Stimulated activated CD8-positive, alpha-beta memory T cell treated with anti-CD3 and anti-CD28 coated beads, Interleukin-4, amount 100 ng/mL, for 24 hours (primary cell): ENCODE measurements at regions not wholly inside any gene's neighbourhood (a gene's known extent, or its start where the extent isn't known, plus 50 kb on each side); places are given as distances from the start of the nearest gene placed in this dataset.

ENCODE experiments used
- DNase-seq: peaks from one replicate; pipeline ENCODE4 v3.0.0-alpha.2; 2020; ENCODE audit warnings: low read depth

DNA sequence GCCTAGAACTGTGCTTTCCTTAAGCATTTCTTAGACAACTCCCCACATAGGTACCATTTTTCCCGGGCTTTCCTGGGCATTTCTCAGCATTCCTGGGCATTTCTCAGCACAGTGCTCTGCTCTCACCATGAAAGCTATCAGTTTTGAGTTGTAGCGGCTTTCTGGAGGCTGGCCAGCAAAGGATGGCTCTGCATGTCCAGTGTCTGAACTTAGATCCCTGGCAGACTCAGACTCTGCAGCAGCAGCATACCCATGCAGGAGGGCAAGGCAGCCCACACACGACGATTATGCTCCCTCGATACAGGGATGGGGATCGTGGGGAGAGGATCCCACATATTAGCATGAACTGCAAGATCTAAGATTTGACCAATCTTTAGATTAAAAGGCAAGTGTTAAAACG, 248.9 kb upstream of the MKI67 start:
- no peak for DNase-seq

DNA sequence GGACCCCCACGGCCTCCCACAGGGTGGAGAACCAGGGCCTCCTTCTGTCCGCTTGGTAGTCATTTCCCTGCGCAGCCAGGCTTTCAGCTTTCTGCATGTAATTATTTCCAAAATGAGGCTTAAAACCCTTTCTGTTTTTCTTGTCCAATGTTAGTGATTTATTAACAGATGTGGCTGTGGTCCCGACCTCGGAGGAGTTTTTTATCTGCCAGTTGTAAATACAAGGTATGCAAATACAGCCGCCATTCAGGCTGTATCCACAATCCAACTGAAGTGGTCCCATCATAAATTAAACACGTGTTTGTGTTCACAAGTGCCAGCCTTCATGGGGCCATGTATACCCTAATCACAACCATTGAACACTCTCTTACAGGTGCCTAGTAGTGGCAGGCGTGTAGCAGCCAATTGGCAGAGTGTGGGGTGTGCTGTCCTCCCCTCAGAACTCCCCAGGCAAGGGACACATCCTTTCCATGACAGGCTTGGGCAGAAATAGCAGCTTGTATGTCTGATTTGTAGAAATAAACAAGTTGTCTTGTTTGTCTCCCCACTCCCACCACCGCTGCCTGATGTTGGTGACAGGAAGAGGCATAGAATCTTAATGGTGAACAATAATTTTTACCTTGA, 251.3 kb upstream of the MKI67 start:
- no peak for DNase-seq

DNA sequence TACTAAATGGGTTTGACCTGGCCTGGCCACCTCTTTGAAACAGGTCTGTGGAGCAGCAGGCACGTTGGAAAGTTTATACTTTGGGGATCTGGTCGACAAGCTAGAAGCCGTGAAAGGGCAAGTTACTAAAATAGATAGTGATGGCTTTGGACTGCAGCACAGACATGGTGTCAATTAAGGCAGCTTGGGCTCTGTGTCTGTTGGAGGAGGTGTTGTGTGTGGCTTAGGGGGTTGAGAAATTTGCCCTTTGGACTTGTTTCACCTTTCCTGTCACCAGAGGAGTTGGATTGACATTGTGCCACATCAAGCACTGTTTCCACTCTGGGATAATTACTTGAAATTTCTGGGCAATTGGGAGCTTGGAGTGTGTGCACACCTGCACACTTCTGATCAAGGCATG, 251.8 kb upstream of the MKI67 start:
- no peak for DNase-seq

DNA sequence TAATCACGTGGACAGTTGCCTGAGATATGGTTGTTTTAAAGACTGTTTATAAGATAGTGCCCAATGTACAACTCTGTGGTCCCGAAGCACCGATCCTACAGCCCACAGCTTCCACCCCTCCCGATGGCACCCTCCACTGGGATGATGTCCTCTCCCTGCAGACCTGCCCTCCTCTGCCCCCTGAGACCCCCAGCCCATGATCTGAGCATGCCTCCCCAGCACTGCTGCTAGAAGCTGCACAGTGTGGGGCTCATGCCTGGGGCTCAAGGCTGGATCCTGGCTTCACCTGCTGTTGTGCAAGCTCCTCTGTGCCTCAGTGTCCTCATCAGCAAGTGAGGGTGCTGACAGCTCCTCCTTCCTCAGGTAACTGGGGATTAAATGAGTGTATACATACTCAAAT, 254.7 kb upstream of the MKI67 start:
- no peak for DNase-seq

DNA sequence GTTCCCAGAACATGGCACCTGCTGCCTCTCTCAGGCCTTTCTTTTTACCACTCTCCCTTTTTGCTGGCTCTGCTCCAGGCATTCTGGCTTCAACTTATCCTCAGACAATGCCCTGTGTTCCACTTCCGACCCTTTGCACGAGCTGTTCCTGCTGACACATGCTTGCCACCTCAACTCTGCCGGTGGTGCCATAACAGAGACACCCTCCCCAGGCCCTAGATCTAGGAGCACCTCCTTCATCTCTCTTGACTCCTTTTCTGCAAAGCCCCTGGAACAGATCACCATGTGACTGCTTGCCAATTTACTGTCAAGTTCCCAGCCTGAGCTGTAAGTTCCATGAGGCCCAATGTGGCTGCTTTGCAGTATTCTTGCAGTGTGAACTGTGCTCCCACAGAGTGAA, 256.0 kb upstream of the MKI67 start:
- no peak for DNase-seq

DNA sequence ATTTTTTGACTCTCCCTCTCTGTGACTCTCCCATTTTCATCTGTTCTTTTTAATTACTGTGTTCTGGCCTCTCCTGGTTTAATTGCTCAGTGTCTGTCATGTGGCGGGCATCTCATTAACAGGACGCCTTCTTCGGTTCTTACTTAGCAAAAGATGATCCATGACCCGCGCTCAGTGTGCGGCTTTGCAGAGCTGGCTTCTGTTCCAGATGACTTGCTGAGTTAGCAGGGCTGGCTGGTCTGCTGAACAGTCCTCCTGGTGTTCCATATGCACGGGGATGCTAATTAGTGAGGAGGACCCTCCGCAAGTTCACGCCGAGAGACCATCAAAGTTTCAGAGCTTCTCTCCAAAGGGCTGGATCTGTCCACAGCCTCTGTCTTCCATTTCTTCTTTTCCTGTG, 258.6 kb upstream of the MKI67 start:
- DNase-seq = no peak

DNA sequence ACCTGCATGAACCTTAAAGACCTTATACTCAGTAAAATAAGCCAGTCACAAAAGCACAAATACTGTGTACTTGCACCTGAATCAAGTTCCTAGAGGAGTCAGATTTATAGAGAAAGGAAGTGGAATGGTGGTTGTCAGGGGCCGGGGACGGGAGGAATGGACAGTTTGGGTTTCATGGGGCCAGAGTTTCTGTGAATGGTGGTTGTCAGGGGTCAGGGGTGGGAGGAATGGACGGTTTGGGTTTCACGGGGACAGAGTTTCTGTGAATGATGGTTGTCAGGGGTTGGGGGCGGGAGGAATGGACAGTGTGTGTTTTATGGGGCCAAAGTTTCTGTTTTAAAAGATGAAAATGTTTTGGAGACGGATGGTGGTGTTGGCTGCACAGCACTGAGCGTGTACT, 260.0 kb upstream of the MKI67 start:
- DNase-seq = no peak

DNA sequence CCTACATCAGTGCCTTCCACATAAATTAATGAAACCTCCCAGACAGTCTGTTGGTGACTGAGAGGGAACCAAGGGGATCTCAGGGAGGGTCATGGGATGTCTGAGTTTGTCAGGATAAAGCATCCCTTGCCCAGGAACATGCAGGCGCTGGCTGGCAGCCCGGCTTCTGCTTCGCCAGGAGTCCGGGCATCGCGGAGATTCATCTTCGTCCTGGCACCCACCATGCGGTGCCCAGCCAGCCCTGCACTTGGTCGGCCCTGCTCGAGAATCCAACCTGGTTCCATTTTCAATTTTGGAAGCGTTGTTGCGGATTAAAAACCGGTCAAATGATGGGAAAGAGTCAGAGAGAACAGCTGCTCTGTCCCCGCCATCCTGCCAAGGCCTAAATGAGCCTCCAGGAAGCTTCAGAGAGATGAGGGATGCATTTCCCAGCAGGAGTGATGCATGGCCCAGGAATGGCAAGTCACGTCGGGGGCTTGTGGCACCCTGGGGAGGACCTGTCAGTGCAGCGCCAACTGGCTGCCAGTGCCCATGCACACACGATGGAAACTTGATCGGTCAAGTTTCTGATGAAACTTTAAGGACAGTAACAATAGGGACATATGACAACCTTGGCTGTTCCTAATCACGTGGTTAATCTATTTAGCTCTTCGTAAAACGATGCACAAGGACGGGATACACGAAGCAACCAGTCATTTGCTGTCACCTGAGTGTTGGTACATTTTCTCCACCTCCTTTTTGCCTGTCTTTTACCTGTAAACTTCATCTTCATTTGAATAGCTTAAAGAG, 260.8 kb upstream of the MKI67 start:
- no peak for DNase-seq

DNA sequence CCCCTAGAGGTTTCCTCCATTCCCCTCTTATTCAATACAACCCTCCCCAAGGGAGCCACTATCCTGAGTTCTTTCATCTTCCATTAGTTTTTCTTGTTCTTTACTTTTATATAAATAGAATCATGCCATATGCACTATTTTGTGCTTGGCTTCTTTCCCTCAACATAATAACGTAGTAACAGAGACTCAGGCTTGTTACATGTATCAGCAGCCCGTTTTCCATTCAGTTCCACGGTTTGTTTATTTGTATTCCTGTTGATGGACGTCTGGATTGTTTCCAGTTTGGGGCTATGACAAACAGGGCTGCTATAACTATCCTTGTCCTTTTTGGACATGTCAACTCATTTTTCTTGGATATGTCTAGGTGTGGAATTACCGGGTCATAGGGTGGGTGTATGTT, 264.4 kb upstream of the MKI67 start:
- DNase-seq = no peak

DNA sequence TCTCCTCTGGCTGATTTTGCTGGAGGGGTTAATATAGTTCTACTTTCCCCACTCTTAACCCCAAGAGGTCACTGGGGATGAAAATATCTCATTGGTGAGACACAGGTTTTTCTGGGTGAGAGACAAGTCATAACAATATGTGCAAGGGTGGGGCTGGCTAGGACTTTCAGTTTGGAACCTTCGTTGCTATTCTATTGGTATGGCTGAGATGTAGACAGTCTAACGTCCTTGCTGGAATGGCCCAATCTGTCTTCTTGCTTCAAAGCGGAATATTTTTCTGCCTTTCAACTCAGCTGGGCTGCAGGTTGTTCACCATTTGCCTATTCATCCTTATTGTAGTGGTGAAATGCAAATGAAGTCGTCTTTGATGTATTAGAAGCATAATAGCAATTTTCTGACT, 267.3 kb upstream of the MKI67 start:
- no peak for DNase-seq

DNA sequence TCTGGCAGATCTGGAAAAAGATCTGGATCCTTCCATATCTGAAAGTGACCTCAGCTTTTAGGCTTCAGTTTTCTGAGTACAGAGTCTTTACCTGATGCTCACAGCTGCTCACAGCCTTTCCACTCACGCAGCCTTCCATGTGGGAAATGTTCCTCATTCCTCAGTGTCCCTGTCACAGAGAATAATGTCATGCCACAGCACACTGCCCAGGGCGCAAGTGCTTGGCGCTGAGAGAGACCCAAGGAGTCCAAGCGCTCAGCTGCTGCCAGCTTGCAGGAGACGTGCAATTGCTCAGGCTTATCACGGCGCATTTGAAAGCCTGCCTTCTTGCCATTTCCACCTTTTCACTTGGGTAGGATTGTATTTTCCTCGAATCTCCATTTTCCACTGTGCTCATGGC, 271.9 kb upstream of the MKI67 start:
- DNase-seq = no peak

DNA sequence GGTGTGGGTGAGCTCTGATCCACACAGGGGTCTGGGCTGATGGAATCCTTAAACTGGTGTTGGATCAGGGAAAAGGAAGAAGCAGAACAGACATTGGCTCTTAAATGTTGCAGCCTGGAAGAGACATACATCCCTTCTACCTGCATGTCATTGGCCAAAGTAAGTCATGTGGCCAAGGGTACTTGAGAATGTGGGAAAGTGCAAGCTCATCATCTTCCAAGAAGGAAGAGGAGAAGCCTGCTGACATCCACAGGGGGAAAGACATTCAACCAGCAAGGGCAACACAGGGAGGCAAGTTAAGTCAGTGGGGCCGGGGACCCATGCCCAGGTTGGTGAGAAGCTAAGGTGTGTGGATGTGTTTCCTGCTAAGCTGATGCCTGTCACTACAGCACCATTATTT, 272.8 kb upstream of the MKI67 start:
- DNase-seq = no peak

DNA sequence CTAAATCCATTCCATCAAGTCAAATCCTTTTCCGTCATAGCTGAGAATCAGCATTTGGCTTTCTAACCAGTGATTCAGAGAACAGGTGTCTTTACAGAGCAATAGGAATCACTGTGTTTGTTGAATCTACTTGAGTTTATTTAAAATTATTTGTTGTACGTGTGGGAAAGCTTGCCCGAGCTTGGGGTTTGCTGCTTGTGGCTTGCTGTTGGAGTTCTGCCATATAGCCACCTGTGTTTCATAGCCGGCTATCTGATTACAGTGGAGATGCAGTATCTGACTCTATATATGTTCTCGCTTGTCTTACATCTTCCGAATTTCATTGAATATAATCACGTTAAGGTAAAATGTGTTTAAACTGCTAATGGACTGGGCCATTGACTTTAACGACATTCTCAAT, 274.3 kb upstream of the MKI67 start:
- DNase-seq = no peak

DNA sequence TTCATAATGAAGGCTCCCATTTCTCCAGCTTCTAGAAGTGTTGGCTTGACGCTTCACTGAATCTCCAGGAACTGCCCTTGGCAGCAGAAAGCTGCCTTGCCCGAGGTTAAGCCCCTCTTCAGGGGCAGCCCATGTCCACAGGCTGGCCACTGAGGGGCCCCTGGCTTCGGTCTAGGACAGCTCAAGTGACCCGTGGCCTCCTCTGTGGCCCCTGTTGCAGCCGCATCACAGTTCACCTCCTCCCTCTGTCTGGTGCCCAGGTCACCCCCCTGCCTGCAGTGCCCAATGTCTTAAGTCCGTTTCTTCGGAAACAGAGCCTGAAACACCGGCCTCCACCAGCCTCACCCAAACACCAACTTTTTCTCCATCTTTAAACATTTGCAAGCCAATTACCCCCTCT, 279.2 kb upstream of the MKI67 start:
- no peak for DNase-seq

DNA sequence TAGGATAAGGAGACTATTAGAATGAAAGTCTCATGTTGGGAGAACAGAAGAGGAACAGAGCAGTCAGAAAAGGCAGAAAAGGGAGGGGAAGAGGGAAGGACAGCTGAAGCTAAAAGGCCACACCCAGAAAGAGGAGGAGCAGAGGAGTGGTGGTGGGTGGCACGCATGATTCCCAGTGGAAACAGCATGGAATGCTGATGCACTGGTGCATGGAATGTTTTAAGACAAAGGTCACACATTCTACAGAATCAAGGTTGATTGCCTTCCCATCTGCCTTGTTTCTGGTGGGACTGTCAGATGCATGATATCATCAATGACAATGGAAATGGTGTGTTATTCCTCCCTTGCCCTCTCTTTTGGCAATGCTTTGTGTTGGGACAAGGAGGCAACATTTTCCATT, 285.4 kb upstream of the MKI67 start:
- no peak for DNase-seq

DNA sequence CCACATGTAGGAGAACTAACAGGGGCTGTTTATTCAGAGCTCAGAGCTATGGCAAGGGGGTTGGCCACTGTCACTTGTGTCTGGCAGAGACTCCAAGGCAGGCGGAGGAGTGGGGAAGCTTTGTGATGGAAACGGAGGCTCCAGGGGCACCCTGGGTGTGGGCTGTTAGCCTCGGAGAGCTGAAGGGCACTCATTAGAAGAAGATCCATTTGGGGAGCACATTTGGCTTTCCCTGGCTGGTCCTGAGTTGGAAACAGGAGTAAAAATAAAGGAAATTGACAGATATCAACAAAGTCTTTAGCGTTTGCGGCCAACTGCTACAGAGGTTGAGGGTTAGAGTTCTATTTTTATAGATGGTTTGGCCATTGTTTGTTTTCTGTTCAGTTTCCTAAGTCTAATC, 288.3 kb upstream of the MKI67 start:
- DNase-seq = no peak

DNA sequence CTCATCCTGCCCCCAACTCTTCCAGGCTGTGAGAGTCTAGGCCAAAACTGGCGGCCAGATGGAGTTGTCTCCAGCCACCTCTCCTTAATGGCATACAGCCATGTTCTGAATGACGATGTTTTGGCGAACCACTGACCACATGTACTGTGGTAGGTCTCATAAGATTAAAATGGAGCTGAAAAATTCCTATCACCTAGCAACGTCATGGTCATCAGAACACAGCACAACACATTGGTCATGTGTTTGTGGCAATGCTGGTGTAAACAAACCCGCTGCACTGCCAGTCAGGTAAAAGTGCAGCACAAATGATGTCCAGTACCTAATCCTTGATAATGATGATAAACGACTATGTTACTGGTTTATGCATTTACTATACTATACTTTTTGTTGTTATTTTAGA, 290.0 kb upstream of the MKI67 start:
- DNase-seq = no peak

DNA sequence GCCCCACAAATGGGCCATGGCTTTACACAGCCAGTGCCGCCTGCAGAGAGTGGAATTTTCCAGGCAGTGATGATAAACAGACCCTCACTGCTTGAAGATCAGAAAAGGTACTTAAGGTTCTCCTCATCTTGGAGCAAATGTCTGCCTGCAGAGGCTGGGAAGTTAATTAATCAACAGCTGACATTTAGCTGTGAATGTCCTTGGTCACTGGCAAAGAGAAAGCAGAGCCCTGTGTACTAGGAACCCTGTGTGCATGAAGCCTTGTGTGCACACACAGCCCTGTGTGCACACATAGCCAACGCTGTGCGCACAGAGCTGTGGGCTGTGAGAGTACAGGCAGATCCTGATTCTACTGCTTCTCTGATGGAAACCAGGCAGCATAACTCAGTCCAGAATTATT, 291.6 kb upstream of the MKI67 start:
- no peak for DNase-seq

DNA sequence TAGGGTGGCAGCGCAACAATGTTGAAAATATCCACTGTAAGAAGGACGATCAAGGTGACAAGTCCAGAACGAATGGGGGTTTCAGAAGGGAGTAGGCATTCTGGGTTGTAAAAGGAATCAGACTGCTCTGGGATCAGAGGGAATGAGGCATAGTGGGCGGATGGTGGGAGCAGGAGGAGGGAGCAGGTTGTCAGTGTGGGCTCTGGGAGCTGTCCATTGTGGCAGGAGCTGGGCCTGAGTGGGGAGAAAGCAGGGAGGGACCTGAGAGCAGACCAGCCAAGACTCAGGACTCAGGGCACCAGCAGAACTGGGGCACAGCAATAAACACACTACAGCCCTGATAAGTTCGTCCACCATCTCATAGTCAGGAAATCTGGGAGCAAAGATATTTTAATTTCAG, 292.6 kb upstream of the MKI67 start:
- no peak for DNase-seq

DNA sequence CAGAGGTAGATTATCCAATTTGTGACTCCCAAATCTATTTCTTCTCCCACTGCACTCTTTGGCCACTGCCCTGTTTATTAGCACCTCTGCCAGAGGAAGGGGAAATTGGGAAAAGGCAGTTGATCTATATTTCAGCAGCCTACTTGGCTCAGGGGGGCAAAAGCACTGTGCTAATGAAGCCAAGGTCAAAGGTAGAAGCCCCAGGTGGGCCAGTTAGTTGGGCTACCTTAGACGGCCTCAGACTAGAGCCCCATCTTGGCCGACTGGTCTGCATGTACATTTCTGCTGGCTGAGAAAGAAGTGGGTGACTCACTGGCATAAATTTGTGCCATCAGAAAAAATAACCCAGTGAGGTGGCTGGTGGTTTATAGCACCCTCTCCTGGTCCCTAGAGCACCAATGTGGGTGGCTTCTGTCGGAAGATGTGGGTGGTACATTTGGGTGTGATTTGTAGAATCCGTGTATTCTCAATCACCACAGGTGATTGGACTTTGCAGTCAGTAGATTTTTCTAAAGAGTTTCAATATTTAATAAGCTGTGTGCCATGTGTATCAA, 293.3 kb upstream of the MKI67 start:
- no peak for DNase-seq

DNA sequence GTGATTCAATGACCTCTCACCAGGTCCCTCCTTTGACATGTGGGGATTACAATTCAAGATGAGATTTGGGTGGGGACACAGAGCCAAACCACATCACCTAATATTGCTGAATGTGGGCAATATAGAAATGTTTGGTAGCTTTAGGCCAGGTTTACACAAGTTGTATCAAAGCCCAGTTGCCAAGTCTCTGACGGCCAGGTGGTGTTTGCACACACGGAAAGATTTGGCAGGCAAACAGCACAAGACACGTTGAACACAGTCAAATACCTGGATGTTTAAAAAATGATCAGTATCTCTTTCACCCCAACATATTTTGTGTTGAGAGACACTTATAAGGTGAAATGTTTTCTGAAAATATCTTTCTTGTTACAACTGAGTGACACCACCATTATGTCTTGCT, 294.4 kb upstream of the MKI67 start:
- DNase-seq = no peak

DNA sequence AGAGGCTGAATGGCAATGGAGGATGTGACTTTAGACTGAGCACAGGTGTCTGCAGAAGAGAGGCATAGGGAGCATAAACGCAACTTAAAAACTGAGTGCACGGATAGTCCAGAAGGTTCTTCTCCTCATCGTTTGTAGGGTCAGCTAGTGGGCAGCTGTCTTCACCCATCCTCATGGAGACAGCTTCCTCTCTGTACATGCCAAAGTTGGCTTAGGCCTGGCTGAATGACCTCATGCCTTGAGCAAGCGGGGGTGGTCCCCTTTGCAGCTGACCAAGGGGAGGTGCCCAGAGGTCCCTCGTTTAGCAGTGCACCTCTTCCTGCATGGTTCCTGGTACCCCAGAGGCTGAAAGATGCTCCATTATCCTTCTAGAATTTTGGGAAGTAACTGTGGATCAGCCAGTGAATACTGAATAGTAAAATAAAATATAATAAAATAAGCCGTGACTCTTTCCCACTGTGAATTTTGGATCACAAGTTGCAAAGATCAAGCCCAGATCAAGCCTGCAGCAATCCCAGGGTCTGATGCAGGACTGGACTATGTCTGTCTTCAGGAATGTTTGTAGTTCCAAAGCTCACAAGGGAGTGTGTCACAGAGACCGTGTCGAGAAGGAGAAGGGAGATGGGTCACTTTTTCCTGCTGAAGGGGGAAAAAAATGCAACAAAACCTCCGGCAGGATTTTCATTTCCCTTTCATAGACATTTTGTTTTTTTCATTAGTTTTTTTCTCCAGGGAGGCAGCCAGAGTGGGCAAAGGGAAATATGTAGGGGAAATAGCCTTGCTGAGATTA, 295.3 kb upstream of the MKI67 start:
- DNase-seq = no peak

DNA sequence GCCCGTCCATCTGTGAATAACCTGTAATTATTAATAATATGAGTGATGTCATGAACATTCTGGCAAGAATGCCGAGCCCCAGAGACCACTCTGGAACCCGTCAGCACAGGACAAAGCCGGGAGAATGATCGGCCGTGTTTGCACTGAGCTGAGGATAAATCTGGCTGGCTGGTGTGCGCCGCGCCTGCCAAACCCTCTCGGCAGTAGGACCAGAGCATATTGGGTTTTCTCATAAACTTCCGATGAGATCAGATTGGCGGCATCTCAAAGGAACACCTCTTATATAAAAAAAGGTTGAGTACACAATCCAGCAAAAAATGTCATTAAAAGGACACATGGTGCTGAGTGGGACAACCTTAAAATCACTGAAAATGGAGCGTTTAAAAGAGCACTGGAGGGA, 296.0 kb upstream of the MKI67 start:
- no peak for DNase-seq
